GM19463 (cell line): ENCODE measurements at regions not wholly inside any gene's neighbourhood (a gene's known extent, or its start where the extent isn't known, plus 50 kb on each side); places are given as distances from the start of the nearest gene placed in this dataset.

Experiments
- ATAC-seq: cut with Tn5 transposase; IDR thresholded peaks from one replicate; pipeline ENCODE4 v1.9.1; 2021; ENCODE audit warnings: mild to moderate bottlenecking, moderate library complexity; ENCODE audit not compliant: unreplicated experiment

DNA sequence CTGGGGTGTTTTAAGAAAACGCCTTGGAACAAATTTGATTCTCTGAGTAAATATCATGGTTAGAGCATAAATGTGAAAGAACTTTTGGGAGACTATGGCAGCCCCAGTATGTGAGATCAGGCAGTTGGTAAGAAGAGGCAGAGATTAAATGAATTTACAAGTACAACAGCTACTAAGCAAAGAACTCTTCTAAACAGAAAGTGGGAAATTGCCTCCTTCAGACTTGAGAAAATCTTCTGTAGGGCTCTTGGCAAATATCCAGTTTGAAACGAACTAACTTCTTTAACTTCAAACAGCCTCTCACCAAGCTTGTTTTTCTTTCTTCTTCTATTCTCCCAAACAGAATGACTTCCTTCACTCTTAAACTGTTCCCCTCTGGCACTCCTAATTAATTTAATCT is 337.7 kb downstream of the SIPA1L2 start:
- ATAC-seq, result no peak

DNA sequence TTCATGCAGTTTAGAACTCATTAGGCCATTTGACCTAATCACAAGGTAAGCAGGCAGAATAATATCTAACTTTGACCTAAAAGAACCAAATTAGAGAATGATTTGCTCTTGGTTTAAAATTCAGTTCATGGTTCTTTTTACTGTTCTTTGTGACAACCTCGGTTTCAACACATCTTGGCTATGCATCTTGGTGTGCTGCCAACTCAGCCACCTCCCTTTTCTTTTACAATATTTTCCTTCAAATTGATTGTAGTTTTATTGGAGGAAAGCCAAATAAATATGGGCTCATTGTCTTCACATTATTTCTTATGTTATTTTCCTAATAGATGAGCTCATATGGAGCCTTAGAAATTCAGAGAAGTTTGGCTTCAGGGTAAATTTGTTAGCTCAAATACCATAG is 338.3 kb downstream of the SIPA1L2 start:
- ATAC-seq, result no peak

DNA sequence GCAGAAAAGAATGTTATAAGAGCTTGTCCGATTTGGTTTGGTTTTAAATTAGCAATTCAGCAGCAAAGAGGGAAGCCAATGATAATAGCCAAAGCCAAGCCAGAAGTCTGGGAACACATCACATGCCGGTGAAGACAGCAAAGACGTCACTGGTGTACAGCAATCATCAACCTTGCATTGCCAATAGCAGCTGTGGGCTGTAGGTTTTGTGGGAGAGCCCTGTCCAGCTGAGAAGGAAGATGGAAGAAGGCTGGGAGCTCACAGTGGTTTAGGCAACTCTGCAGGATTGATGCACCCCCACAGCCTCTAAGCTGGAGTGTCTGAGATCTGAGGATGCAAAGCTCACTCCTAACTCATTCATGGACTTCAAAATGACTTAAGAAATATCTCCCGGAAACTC is 338.7 kb downstream of the SIPA1L2 start:
- no peak for ATAC-seq

DNA sequence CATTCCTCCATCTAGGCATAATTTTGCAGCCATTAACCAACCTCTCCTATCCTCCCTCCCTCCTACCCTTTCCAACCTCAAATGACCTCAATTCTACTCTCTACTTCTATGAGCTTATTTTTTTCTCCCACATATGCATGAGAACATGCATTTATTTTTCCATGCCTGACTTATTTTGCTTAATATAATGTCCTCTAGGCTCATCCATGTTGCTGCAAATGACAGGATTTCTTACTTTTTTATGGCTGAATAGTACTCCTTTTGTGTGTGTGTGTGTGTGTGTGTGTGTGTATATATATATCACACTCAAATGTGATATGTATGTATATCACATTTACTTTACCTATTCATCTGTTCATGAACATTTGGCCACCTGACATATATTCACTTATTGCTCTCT is 339.4 kb downstream of the SIPA1L2 start:
- no peak for ATAC-seq

DNA sequence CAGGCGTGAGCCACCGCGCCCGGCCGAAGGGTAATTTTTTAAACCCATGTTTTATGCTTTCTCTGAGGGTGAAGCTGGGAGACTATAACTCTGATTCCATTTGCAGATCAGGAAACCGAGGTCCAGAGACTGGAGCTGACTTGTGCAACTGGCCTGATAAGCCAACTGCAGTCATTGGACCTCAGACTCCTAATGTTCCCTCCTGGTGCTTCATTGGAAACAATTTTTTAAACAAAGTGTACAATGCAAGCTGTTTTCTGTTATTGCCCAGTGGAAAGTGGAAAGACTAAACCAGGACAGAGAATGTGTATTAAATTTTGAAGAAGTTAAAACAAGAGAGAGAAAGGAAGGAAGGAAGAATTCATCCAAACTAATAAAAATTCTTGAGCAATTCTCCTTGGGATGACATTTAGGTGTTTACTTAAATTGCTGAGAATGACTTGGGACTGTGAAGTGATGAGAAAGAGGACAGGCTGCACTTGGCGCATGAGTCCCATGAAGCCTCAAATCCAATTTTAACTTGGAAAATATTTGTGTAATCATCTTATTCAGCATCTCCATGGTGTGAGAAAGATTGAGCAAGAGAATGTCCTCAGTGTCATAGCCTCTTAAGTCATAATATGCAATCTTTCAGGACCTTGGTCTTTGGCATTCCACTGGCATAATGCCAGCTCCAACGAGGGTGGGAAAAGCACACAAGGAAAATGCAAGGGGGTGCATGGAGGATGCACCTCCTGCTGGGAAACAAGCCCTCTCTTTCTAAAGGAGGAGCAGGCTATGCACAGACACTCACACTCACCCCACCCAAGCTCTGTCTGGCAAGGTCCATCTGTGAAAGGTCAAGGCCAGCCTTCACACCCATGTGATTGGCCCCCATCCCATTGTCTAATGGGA is 342.0 kb downstream of the SIPA1L2 start:
- no peak for ATAC-seq

DNA sequence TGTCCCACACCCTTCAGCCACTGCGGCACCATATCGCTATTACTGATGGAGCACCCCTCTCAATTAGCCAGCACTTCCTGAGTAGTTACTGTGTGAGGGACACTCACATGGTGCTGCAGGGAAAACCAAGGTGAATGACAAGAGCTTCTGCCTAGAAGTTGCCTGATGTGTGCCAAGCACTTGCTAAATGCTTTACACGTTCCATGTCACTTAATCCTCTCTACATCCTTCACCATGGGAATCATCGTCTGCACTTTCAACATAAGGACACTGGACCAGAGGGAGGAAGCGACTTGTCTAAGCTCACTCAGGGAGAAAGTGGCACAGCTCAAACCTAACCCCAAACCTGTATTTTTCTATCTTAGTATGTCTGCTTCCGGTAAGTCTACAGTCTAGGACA is 344.8 kb downstream of the SIPA1L2 start:
- ATAC-seq, result no peak

DNA sequence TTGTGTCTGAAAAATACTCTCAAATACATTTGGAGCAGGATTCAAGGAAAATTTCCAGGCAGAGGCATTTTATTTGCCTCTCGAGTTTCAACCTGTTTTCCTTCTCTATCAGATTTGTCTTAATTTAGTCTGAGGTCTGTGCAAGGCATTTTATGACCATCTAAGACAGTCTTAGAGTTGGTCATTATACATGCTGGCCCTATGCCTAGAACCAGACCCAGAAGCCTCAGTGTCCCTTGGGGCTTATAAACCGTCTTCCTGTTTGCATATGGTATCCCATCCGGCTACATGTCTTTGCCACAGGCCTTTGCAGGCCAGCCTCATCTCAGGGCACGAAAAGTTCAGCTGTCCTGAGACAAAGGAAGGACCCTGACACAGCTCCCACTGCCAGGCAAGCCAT is 346.1 kb downstream of the SIPA1L2 start:
- no peak for ATAC-seq

DNA sequence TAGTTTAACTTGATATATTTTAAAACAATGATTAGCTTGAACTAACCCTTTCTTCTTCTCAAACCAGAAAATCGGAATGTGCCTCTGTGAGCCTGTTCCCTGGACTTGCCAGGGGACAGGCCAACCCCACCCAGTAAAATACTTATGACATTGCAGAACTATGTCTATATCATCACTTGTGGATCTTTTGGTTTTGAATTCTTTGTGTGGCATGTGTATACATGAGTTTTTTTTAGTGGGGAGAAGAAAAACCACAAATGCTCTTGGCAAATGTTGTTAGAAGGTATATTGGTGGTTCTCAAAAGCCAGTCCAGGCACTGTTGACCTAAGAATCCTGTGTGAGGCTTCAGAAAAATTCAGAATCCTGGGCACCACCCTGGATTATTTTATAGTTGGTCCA is 347.4 kb downstream of the SIPA1L2 start:
- ATAC-seq, result no peak

DNA sequence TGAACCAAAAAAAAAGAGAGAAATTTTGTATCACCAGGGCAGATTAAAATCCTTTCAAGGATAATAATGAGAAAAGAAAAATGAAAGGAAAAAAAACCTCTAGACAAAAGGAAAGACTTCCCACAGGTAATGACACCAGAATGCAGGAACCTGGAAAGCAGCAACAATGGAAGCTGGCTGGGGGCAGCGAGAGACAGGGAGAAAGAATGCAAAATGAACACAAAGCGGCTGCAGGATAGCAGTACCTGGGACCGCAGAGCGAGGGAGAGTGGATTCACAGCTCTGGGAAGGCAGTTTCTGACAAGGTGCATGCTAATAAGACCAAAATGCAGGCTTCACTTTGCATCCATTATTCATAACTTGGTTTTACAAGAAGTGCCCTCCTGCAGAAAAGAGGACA is 349.0 kb downstream of the SIPA1L2 start:
- no peak for ATAC-seq

DNA sequence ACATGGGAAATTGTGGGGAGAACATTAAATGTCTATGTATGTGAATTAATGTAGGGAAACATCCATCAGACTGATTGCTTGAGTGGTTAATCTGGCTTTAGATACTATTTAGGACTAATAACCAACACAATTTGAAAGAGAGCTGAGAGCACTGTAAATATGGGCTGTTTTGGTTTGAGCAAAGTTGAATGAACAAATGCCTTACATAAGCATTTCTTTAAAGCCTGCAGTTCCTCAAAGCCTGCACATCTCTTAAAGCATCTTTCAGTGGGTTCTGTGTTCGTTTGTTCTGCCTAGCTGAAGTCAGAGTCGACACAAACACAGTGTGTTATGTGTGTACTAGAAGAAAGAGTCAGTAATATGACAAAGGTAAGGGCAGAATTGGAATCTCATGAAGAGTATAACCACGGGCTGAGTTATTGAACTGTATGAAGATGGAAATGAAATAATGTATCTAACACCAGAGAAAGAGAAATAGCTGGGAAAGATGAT is 350.0 kb downstream of the SIPA1L2 start:
- ATAC-seq, result no peak

DNA sequence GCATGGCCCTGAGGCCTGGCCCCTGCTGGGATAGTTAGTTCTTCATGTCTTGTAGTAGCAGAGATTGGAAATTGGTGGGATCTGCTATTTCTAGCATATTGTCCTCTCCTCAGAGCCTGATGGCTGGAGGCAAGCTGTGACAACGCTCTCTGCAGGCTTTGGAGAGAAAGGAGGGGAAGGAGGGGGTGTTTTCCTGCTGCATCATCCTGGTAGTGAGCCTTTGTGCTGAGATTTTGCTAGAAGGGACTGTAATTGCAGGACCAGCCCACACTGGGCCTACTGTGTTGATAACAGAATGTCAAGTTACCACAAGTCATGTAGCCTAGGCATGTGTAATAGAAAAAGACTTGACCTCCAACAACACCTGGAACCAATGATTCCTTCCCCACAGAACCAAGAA is 351.0 kb downstream of the SIPA1L2 start:
- ATAC-seq, result no peak

DNA sequence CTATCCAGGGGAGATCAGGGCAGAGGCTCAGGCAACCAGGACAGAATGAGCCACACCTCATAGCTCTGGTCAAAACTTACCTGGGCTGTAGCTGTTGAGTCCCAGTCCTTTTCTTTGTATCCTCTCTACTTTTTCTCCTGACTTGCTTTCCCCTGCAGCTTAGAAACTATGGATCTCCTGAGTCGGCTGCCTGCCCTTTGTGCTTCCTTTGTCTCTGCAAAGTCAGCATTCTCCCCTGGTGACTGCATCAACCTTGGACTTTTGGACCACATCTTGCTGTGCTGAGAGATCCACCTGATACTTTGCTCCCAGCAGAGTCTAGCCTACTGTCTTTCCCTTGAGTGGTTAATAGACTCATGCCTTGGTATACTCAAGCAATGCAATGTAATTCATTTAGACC is 353.3 kb downstream of the SIPA1L2 start:
- no peak for ATAC-seq

DNA sequence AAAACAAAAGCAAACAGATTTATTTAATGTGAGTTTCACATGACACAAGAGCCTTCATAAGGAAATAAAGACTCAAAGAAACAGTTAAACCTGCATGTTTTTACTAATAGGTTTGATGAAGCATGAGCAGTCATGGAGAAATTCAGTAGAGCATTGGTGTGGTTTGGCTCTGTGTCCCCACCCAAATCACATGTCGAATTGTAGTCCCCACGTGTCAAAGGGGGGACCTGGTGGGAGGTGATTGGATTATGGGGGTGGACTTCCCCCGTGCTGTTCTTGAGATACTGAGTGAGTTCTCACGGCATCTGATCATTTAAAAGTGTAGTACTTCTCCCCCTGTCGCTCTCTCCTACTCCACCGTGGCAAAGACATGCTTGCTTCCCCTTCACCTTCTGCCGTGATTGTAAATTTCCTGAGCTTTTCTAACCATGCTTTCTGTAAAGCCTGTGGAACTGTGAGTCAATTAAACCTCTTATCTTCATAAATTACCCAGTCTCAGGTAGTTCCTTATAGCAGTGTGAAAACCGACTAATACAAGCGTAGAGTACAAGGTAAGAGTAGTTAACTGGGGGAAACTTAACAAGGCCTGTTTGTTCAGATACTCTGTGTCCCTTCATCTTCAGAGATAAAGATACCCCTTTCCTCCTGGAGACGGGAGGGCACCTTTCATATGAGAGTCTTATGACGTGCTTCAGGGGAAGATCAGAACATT is 354.8 kb downstream of the SIPA1L2 start:
- no peak for ATAC-seq

DNA sequence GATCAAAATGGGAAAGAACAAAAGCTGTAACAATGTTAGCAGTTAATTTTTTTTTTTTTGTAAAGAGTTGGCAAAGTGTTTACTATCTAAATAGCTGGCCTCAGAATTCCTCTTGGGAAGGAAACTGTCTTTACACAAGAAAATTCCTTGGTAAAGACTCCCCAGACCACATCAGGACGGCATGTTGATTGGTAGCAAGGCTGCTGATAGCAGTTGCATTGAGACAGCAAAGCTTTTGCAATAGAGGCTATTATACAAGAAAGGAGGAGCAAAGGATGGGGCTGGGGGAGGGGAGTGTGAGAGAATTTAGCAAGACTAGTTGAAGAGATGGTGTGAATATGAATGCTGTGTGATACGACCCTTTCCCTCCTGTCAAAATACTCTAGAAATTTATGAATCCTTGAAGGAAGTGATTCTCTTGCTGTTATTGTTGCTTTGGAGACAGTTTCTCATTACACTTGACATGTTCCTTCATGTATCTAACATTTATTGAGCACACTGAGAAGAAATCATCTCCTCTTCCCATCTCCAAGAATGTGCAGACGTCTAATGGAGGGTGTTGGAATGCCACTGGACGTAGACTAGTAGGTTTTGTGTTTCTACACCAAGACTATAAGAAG is 355.6 kb downstream of the SIPA1L2 start:
- ATAC-seq, result no peak

DNA sequence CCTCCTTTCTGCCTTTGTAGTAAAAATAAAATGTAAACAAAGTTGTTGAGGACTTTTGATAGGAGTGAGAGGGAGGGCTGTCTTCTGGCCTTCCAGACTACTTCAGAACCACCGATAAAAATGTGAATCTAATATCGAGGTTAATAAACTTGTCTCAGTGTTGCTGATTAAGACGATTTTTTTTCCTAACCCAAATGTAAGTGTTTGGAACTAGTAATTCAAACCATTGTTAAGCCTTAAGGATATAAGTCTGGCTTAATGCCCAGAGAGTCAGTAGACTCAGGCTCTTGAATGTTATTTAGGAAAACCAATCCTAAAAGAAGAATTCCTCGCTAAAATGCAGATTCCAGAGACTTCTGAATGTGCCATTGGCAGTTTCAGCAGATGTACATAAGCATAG is 356.9 kb downstream of the SIPA1L2 start:
- ATAC-seq, result no peak

DNA sequence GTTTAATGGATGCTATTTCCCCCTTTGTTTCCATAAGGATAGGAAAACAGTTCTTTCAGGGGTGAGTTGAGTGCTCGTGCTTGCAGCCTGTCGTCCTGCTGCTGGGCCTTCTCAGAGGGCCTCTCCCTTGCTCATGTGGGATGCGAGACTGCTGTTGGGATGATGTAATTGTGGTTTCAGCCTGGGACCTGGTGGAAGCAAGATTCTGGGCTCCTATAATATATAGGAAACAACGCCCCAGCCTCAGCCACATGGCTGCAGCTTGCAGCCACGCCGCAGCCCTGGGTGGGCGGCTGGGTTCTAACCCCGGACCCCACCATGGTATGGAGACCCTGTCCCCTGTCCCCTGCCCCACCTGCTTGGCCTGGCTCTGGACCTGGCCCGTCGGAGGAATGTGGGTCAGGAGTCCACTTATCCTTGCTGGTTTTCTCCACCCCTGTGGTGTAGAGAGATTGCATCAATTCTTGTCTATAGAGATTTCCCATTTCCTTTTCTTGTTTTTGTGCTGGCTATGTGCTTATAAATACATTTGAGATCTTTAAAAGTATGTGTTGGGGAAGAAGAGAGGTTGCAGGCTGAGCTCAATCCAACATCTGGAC is 357.8 kb downstream of the SIPA1L2 start:
- ATAC-seq, result no peak

DNA sequence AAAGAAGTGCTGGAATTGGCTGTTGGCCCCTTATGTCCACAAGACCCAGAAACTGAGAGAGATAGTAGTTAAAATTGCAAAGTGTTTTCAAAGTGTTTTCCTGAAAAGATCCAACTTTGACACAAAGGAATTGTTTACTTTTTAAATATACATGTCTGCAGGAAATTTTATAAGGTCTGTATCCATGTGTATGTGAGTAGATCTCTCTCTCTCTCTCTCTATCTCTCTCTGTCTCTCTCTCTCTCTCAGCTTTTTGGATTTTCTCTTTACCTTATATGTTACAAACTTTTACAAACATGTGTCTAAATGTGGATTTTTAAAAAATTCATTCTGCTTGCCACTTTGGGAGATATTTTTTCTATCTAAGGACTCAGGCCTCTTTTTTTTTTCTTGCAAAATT is 358.6 kb downstream of the SIPA1L2 start:
- no peak for ATAC-seq

DNA sequence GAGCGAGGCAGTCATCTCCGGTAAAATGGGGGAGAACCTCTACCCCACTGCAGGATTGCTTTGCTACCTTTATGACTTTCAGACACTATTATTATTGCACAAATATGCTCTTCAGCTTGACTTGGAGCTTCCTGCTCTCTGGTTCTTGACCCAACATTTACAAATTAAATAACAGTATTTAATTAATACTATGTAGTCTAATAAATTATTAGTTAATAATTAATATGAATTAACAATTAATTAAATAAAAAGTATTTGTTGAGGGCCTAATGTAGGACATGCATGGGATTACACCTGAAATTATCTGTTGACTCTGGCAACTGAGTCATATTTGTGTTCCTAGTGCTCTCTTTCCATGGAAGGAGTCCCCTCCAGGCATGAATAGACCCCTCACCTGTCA is 359.9 kb downstream of the SIPA1L2 start:
- no peak for ATAC-seq

DNA sequence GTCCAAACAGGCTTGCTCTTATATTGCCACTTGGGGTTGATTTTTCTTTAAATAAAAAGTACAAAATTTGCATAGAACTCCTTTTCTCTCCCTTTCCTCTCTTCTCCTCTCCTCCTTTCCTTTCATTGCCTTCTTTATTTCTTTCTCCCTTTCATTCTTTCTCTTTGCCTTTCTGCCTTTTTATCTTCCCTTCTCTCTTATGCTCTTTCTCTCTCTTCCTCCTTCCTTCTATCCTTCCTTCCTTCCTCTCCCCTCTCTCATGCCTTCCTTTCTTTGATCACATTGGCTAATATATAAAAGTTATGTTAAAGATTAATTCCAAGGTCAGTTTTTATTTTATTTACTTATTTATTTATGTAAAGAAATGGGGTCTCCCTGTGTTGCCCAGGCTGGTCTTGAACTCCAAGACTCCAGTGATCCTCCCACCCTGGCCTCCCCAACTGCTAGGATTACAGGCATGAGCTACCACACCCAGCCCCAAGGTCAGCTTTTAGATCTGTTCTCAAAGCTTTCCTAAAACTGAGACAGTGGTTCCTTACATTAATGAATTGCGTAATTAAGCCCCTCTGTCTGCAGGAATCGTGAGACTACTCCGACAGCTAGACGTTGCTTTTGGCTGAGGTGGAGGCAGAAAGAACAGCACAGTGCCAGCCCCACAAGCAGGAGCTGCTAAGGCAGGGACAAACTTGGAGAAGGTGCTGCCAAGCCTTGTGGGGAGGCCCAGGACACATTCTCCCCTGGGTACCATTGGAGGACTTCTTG is 361.9 kb downstream of the SIPA1L2 start:
- no peak for ATAC-seq

DNA sequence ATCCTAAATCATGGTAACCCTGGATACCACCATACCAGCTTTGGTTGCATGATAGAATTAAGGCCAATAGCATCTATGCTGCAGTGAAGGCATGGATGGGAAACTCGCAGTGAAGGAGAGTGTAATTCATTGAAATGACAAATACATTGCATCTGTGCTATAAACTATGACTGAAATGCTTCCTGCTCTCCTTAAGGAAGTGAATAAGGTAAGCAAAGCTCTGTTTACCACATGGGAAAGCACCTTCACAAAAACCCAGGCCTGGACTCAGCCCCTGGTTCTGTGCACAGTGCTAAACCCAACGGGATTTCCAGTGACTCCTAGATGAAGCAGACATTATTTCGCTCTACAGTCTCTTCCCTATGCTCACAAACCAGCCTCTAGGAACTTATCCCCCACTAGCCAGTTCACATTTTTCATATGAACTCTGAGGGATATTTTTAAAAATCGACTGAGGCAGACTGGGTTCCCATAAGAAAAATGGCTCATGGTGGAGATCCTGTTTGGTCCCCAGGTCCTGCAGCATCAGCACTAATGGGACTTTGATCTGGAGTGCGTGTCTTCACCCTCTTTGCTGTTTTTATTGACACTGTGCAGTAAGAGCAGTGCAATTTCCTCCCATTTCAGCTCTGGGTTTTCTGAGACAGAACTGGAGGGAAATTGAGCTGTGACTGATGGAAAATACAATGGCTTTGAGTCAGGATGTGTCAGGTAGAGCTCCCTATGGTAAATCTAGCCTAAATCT is 362.7 kb downstream of the SIPA1L2 start:
- ATAC-seq, result no peak
